GM23338 (cell line): ENCODE measurements at regions not wholly inside any gene's neighbourhood (a gene's known extent, or its start where the extent isn't known, plus 50 kb on each side); places are given as distances from the start of the nearest gene placed in this dataset.

ENCODE experiments used
- ATAC-seq: fragments of 200-7000 bp; cut with Tn5 transposase; 3 replicates; pipeline ENCODE4 v1.9.1; 2020
- DNase-seq: peaks from one replicate; pipeline ENCODE4 v3.0.0-alpha.2; 2015; ENCODE audit warnings: low spot score
- H2AFZ ChIP-seq: fragments of 200-600 bp; sonication (generic); 2 replicates; pipeline ENCODE4 v1.8.0; 2016; ENCODE audit warnings: antibody characterized with exemption, mild to moderate bottlenecking, moderate library complexity
- H3F3A ChIP-seq: fragments of 200-600 bp; sonication (generic); replicated peaks from 2 replicates; pipeline ENCODE4 v1.8.0; 2017; ENCODE audit warnings: antibody characterized with exemption, mixed run types, low read depth
- H3K27ac ChIP-seq: fragments of 200-600 bp; sonication (generic); 2 replicates; pipeline ENCODE4 v1.6.1; 2016; ENCODE audit warnings: low read depth
- H3K27me3 ChIP-seq: fragments of 200-600 bp; sonication (generic); 2 replicates; pipeline ENCODE4 v1.8.0; 2016; ENCODE audit warnings: mild to moderate bottlenecking, mixed run types, moderate library complexity; ENCODE audit not compliant: insufficient read depth
- H3K36me3 ChIP-seq: fragments of 200-600 bp; sonication (generic); 2 replicates; pipeline ENCODE4 v1.8.0; 2016; ENCODE audit warnings: mild to moderate bottlenecking; ENCODE audit not compliant: insufficient read depth
- H3K4me1 ChIP-seq: fragments of 200-600 bp; sonication (generic); 2 replicates; pipeline ENCODE4 v1.8.0; 2016; ENCODE audit warnings: mild to moderate bottlenecking, moderate library complexity; ENCODE audit not compliant: insufficient read depth
- H3K4me2 ChIP-seq: fragments of 200-600 bp; sonication (generic); 2 replicates; pipeline ENCODE4 v1.7.1; 2017; ENCODE audit warnings: mixed run types
- H3K4me3 ChIP-seq: fragments of 200-600 bp; sonication (generic); 2 replicates; pipeline ENCODE4 v1.6.1; 2016; ENCODE audit warnings: mixed run types
- H3K79me2 ChIP-seq: fragments of 200-600 bp; sonication (generic); replicated peaks from 2 replicates; pipeline ENCODE4 v1.8.0; 2017; ENCODE audit warnings: mild to moderate bottlenecking; ENCODE audit not compliant: insufficient read depth
- H3K9me2 ChIP-seq: fragments of 200-600 bp; sonication (generic); 2 replicates; pipeline ENCODE4 v1.8.0; 2017; ENCODE audit not compliant: insufficient read depth
- H4K20me1 ChIP-seq: fragments of 200-600 bp; sonication (generic); replicated peaks from 2 replicates; pipeline ENCODE4 v1.8.0; 2017; ENCODE audit warnings: mild to moderate bottlenecking; ENCODE audit not compliant: insufficient read depth
- H3K27ac Mint-ChIP-seq: 2 replicates; pipeline ENCODE4 v1.8.0; 2020; ENCODE audit warnings: inconsistent platforms, mild to moderate bottlenecking, moderate library complexity, mixed read lengths
- H3K27me3 Mint-ChIP-seq: 3 replicates; pipeline ENCODE4 v1.8.0; 2022; ENCODE audit warnings: low read depth, mild to moderate bottlenecking, moderate library complexity, mixed read lengths, inconsistent platforms; ENCODE audit not compliant: insufficient read depth, poor library complexity
- H3K36me3 Mint-ChIP-seq: 3 replicates; pipeline ENCODE4 v1.8.0; 2021; ENCODE audit warnings: low read depth, mild to moderate bottlenecking, inconsistent platforms, moderate library complexity, mixed read lengths
- H3K4me1 Mint-ChIP-seq: 3 replicates; pipeline ENCODE4 v1.8.0; 2020; ENCODE audit warnings: mild to moderate bottlenecking, inconsistent platforms, mixed read lengths
- H3K4me3 Mint-ChIP-seq: 3 replicates; pipeline ENCODE4 v1.8.0; 2021; ENCODE audit warnings: moderate library complexity, mild to moderate bottlenecking, inconsistent platforms, mixed read lengths
- H3K9me3 Mint-ChIP-seq: 3 replicates; pipeline ENCODE4 v1.8.0; 2020; ENCODE audit warnings: moderate library complexity, mild to moderate bottlenecking, inconsistent platforms, mixed read lengths
- CREB1 ChIP-seq: fragments of 250-450 bp; sonication (Bioruptor Pico); IDR thresholded peaks from 2 replicates; pipeline ENCODE4 v1.5.0; 2020; ENCODE audit warnings: low read depth, mild to moderate bottlenecking, moderate library complexity
- EZH2 ChIP-seq: fragments of 200-600 bp; sonication (generic); IDR thresholded peaks from one replicate; pipeline ENCODE4 v1.8.0; 2017; ENCODE audit warnings: antibody characterized with exemption, mild to moderate bottlenecking, low read depth; ENCODE audit not compliant: unreplicated experiment
- EZH2phosphoT487 ChIP-seq: fragments of 200-600 bp; sonication (generic); IDR thresholded peaks from one replicate; pipeline ENCODE4 v1.8.1; 2018; ENCODE audit warnings: antibody characterized with exemption; ENCODE audit not compliant: unreplicated experiment
- NANOG ChIP-seq: IDR thresholded peaks from 2 replicates; pipeline ENCODE4 v1.6.1; 2016; ENCODE audit warnings: antibody characterized with exemption, borderline replicate concordance
- ZNF462 ChIP-seq: fragments of 250-450 bp; sonication (Bioruptor Pico); IDR thresholded peaks from 2 replicates; pipeline ENCODE4 v1.5.0; 2020; ENCODE audit warnings: mild to moderate bottlenecking, moderate library complexity

GRCh38 chr9:71521132-71521531 is 247.2 kb downstream of the CEMIP2 start (continued):
- TF ChIP-seq ZNF462 (CRISPR knock-in tag) (no peak), EZH2phosphoT487 (no peak)

GRCh38 chr9:71519098-71519696 is 249.1 kb downstream of the CEMIP2 start:
- Histone ChIP-seq H3K27me3 (no peaks in the 10 kb centered on the region), H3K79me2 (no peaks in the 10 kb centered on the region), H3K36me3 (no peaks in the 10 kb centered on the region), H3K27ac (no peak overlapping the region), H3K4me3 (no peak overlapping the region), H2AFZ (no peak overlapping the region), H3F3A (no peaks in the 10 kb centered on the region), H3K9me2 (0 out of 2 replicates have a peak, but pooled peaks cover 2% of the 10 kb centered on the region), H3K4me2 (peak overlapping the region; percentile 23), H3K4me1 (peaks cover 20% of the 10 kb centered on the region), H4K20me1 (no peaks in the 10 kb centered on the region)
- Mint-ChIP-seq H3K36me3 (no peaks in the 10 kb centered on the region), H3K27me3 (peaks cover 6% of the 10 kb centered on the region), H3K27ac (peak overlapping the region; percentile 70; the same call in 1 of the 2 replicates), H3K9me3 (no peaks in the 10 kb centered on the region), H3K4me3 (no peak overlapping the region), H3K4me1 (peaks cover 13% of the 10 kb centered on the region; the same call in 2 of the 3 replicates)
- DNase-seq (peak; percentile 30), ATAC-seq (peak; percentile 62)
- TF ChIP-seq EZH2 (no peak), CREB1 (no peak), NANOG (peak; percentile 47; the same call in 1 of the 2 replicates), EZH2phosphoT487 (no peak)
